Stimulated activated CD4-positive, alpha-beta T cell treated with anti-CD3 and anti-CD28 coated beads, Interleukin-12 subunit alpha, Interleukin-12 subunit beta, amount 100 ng/mL, for 48 hours (primary cell): ENCODE measurements at regions not wholly inside any gene's neighbourhood (a gene's known extent, or its start where the extent isn't known, plus 50 kb on each side); places are given as distances from the start of the nearest gene placed in this dataset.

Experiments
- DNase-seq, 3 donors: peaks; one replicate each; pipeline ENCODE4 v3.0.0-alpha.2; 2020; ENCODE audit warnings: low read depth in 2 of 3, low spot score in 1 of 3

- DNase-seq, result no peak
These were observed 114.3 kb upstream of the SLC66A3 start for GRCh38 chr2:11040992-11041391.

DNA sequence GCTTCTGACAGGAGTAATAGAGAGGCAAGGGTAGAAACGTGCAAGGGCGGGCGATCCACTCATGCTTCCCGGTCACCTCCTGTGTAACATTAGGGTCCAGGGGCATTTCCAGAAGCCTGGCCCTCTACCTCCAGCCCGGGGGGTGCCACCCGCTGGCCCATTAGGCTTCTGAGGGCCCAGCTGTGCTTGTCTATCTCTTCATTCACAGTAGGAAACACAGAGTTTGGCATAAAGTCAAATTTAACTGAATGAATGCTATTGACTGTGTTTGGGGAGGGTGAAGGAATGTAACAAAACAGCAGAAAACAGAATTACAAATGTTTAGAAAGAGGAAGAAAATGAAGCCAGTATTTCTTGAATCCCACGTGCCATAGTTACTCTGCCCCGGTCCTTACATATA is 112.4 kb upstream of the SLC66A3 start:
- no peak for DNase-seq

DNA sequence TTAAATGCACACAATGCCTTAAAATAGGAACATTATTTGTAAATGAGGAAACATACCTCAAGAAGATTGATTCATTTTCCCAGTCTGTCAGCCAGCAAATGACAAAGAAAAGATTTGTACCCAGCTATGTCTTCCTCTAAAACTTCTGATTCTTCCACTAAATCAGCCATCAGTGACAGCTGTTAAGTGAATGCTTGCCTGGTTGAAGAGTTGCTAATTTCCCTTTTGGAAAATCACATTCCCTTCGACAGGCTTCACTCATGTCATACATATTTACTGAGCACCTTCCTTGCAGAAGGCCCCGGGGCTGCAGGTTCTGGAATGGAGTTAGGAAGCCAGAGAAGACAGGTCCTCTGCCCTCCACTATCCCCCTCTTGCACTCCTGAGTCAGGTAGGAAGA is 112.0 kb upstream of the SLC66A3 start:
- DNase-seq, result no peak

- no peak for DNase-seq
These were observed 111.1 kb upstream of the SLC66A3 start for GRCh38 chr2:11044201-11044600.

- no peak for DNase-seq
These were observed 110.0 kb upstream of the SLC66A3 start for GRCh38 chr2:11045294-11045693.

GRCh38 chr2:11048335-11049008 is 106.8 kb upstream of the SLC66A3 start:
- no peak for DNase-seq

DNA sequence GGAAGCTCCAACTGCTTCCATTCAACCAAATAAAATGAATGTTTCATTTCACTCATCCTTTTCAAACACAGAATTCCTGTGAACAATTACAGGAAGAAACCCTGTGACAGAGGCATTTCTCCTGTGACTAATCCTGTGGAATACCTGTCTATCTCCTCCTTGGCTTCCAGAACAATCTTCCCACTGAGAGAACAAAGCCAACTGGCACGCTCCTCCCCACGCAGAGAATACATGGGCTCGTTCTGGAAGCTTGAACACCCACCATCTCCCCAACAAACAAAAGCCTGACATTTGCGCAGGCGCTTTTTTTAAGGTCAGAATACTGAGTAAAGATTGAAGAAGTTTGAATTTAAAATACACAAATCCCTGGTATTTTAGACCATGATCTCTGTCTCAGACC is 104.7 kb upstream of the SLC66A3 start:
- DNase-seq, result no peak

DNA sequence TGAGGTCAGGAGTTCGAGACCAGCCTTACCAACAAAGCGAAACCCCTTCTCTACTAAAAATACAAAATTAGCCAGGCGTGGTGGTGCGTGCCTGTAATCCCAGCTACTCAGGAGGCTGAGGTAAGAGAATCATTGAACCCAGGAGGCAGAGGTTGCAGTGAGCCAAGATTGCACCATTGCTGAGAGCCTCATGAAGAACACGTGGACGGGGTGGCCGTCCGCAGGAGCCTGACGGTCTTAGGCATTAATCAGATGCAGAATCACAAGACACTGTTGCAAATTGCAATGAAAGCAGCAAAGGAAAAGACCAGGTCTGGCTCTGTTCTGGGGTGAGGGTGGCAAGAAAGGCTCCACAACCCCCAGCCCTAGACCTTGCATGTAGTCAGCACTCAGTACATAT is 104.0 kb upstream of the SLC66A3 start:
- no peak for DNase-seq

GRCh38 chr2:11053546-11053945 is 101.7 kb upstream of the SLC66A3 start:
- no peak for DNase-seq

DNA sequence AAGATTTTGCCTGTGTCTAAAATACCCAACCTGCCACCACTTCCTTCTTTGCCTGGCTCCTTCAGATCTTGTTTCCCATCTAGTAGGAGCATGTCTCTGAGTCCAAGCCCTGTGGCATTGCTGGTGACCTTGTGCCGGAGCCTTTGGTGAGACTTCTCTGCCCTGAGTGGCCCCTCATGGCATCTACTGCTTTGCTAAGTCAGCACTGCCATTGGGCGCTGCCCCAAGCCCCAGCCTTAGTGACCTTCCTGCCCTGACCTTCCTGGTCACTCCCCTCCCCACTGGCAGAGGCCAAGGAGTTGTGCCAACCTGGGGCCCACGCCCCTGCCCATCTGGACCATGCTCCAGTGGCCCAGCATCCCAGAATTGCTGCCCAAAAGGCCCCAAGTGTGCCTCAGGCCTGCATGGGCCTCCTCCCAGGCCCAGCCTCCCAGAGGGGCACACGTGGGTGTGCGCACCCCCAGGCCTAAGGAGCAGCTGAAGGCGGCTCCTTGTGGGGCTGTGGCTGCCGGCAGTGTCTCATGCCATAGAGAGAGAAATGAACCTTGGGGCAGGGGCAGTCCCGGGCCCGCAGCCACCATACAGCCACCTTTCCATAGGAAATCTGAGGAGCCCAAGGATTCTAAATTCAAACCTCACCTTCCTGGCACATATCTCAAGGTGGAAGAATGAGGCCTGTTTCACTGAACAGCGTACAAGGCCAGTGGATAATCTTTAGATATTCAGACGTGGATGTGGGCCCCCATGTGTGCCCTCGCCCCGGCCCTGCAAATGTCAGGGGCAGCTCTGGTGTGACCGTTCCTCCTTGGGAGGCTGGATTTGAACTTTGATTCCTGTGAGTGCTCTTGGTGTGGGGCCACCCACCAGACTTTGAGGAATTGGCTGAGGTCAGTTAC is 100.2 kb upstream of the SLC66A3 start:
- DNase-seq, result no peak

DNA sequence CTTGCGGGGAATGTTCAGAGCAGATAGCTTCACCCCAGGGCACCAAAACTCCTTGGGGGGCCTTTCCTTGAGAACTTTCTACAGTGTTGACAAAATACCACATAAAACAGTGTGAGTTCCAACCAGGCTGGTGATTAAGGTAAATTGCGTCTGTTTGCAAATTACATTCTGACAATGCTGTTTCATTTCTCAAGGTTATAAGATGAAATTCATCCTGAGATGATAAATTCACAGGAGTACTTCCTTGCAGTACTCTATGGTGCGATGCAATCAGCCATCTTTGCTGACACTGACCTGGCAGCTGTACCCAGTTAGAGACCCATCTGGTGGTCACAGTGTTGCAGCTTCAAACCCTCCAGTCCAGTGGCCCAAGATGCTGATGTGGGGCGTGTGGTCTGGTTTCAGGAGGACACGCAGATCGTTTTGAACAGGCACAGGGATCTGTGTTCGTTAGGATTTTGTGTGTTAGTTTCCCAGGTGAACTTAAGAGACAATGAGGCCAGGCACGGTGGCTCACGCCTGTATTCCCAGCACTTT is 99.5 kb upstream of the SLC66A3 start:
- DNase-seq, result no peak

DNA sequence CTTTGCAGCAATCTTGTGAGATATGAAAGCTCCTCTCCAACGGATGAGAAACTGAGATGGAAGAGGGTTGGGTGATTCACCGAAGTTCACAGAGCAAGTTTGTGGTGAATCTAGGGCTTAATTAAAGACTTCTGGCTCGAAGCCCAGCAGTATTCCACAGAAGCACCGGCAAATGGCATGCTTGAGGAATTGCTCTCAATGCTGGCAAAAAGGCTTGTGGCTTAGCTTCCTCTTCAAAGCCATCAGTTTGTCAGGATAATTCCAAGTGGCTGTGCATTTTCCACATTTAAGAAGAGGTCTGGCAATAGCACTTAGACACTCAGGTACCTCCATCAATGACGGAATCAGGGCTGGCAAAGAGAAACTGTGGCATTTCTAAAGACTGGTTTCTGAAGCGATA is 98.7 kb upstream of the SLC66A3 start:
- DNase-seq, result no peak

- DNase-seq, result no peak
These were observed 98.2 kb upstream of the SLC66A3 start for GRCh38 chr2:11057031-11057430.

- no peak for DNase-seq
These were observed 97.1 kb upstream of the SLC66A3 start for GRCh38 chr2:11058129-11058528.

GRCh38 chr2:11060376-11061169 is 94.7 kb upstream of the SLC66A3 start:
- no peak for DNase-seq

DNA sequence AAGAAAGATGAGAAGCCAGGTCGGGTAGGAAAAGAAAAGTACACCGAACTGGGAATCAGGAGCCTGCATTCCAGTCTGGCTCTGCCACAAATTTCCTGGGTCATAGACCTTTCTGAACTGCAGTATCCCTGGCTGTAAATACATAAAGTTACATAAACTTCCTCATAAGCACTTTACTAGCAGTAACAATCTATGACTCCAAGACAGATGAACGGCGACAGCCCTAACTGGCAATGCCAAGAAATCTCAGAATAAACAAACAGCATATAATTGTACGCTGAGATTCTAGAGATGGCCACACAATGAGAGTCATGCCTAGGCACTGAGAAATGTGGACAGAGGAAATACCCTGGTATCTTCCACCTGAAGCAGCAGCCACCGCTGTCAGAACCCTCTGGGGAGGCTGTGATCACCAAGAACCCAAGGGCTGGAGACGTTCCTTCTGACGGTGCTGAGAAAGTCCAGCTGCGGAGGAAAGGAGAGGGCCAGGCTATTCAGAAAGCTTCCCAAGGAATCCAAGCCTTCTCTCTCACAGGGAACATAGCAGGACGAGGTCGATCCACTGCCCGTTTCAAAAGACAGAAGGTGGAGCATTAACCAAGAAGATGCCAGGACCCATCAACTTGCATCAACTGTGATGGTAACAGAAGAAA is 89.3 kb upstream of the SLC66A3 start:
- no peak for DNase-seq

DNA sequence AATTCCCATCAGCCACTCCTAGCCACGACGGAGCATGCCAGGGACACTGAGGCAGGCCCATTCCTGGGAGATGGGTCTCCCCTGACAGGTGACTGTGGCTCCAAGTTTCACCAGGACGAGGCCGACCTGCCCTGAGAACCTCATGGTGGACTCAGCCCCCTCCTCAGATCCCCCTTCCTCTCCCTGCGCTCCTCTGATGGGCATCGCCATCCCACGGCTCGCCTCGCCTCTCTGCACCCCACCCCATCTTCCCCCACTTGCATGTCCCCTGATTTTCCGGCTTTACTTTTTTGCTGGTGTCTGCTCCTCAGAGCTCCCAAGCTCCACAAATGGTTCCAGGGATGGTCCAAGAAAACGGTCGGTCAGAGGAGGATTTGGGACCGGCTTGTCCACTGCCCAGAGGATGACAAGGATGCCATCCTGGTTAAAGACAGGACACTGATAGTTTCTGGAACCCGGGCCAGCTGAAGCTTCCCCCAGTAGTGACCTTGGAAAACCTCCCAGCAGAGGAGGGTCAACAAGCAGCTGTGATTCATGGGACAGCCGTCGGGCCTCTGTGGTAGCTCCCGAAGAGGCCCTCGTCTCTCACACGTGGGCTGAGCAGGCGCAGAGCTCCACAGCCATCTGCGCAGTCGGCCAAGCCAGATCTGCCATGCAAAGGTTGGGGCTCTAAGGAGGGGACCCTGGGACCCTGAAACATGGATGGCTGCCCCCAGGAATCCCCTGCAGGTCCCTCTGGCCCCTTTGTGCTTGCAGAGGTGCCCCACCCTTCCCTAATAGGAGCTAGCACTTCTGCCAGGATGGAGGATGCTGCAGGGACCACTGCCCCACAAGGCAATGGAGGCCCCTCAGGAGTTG is 87.8 kb upstream of the SLC66A3 start:
- DNase-seq, result no peak

GRCh38 chr2:11068079-11068741 is 87.1 kb upstream of the SLC66A3 start:
- no peak for DNase-seq

GRCh38 chr2:11068856-11069526 is 86.3 kb upstream of the SLC66A3 start:
- no peak for DNase-seq
